Naive thymus-derived CD4-positive, alpha-beta T cell (primary cell): ENCODE measurements at regions not wholly inside any gene's neighbourhood (a gene's known extent, or its start where the extent isn't known, plus 50 kb on each side); places are given as distances from the start of the nearest gene placed in this dataset.

Experiments
- ATAC-seq: fragments of 150-1000 bp; cut with Tn5 transposase; 2 replicates; pipeline ENCODE4 v1.10.0; 2021; ENCODE audit warnings: mild to moderate bottlenecking, moderate library complexity
- CTCF ChIA-PET: fragments of 350-600 bp; sonication (Branson Sonifier 250); formaldehyde crosslinking; loops from one replicate; lab custom pipeline; 2021; ENCODE audit warnings: antibody characterized with exemption; lab: Charles Lee
- POLR2A ChIA-PET: fragments of 350-600 bp; sonication (Branson Sonifier 250); formaldehyde crosslinking; loops from one replicate; lab custom pipeline; 2021; ENCODE audit warnings: antibody characterized with exemption, inconsistent platforms; lab: Charles Lee
- DNase-seq, 9 donors: peaks; one replicate each; pipeline versions ENCODE4 v3.0.0 to v3.0.0-alpha.2; 2020 to 2022; ENCODE audit warnings: mixed read lengths in 1 of 9
- H3K27ac ChIP-seq: one replicate; pipeline ENCODE4 v1.7.0; 2013; ENCODE audit warnings: mild to moderate bottlenecking, low read depth, low read length, moderate library complexity
- H3K27me3 ChIP-seq, 2 donors: one replicate each; pipeline ENCODE4 v1.7.0; 2013; ENCODE audit warnings: low read length in 2 of 2, mild to moderate bottlenecking in 2 of 2, moderate library complexity in 2 of 2; ENCODE audit not compliant: control insufficient read depth in 2 of 2, insufficient read depth in 2 of 2
- H3K36me3 ChIP-seq, 3 experiments: 1 replicate in 2 of 3; 2 replicates in 1 of 3; pipeline ENCODE4 v1.7.0; 2013; ENCODE audit warnings: low read length in 3 of 3, mild to moderate bottlenecking in 3 of 3, moderate library complexity in 1 of 3; ENCODE audit not compliant: insufficient read depth in 3 of 3, control insufficient read depth in 2 of 3
- H3K4me1 ChIP-seq, 2 donors: one replicate each; pipeline ENCODE4 v1.7.0; 2013; ENCODE audit warnings: low read length in 2 of 2, mild to moderate bottlenecking in 2 of 2, moderate library complexity in 1 of 2; ENCODE audit not compliant: control insufficient read depth in 2 of 2, insufficient read depth in 2 of 2
- H3K4me3 ChIP-seq: 2 replicates; pipeline ENCODE4 v1.7.0; 2013; ENCODE audit warnings: mild to moderate bottlenecking, low read length
- H3K9me3 ChIP-seq, 3 experiments: 1 replicate in 2 of 3; 2 replicates in 1 of 3; pipeline ENCODE4 v1.7.0; 2013; ENCODE audit warnings: low read length in 3 of 3; ENCODE audit not compliant: control insufficient read depth in 2 of 3
- H3K27ac Mint-ChIP-seq, 9 donors: one replicate each; pipeline ENCODE4 v1.8.0; 2020 to 2022; ENCODE audit warnings: mixed read lengths in 9 of 9, mild to moderate bottlenecking in 8 of 9, moderate library complexity in 5 of 9, inconsistent platforms in 2 of 9
- H3K27me3 Mint-ChIP-seq, 5 donors: one replicate each; pipeline ENCODE4 v1.8.0; 2021 to 2022; ENCODE audit warnings: mixed read lengths in 5 of 5, mild to moderate bottlenecking in 1 of 5
- H3K36me3 Mint-ChIP-seq, 5 donors: one replicate each; pipeline ENCODE4 v1.8.0; 2020 to 2022; ENCODE audit warnings: mixed read lengths in 5 of 5, mild to moderate bottlenecking in 3 of 5, inconsistent platforms in 1 of 5
- H3K4me1 Mint-ChIP-seq, 7 donors: one replicate each; pipeline ENCODE4 v1.8.0; 2020 to 2022; ENCODE audit warnings: mixed read lengths in 7 of 7, mild to moderate bottlenecking in 3 of 7, inconsistent platforms in 1 of 7
- H3K4me3 Mint-ChIP-seq, 10 donors: one replicate each; pipeline ENCODE4 v1.8.0; 2020 to 2022; ENCODE audit warnings: mild to moderate bottlenecking in 10 of 10, mixed read lengths in 10 of 10, moderate library complexity in 6 of 10, inconsistent platforms in 2 of 10
- H3K9me3 Mint-ChIP-seq, 11 donors: one replicate each; pipeline ENCODE4 v1.8.0; 2020 to 2022; ENCODE audit warnings: mixed read lengths in 11 of 11, mild to moderate bottlenecking in 4 of 11, inconsistent platforms in 1 of 11, moderate library complexity in 1 of 11
- intact Hi-C, 2 donors: fragments of 100-400 bp; cut with micrococcal nuclease; formaldehyde crosslinking; loops; one replicate each; pipeline ENCODE4 v1.15.1; 2023

DNA sequence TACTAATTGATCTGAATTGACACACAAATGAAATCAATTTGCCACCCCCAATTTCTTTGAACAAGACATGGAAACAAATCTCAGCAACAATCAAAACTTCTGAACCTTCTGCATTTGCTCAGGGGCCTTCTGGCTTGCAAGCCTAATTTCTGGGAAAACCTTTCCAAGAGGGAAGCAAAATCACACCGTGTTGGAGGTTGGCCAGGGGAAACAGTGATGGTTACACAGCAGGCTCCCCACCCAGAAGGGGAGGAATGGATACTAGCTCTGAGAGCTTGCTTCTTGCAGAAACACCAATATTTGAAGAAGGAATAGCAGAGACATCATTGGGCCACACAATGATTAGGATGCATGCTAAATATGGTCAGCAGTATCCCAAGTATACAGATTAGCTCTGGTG lies 488.6 kb upstream of the TRPC7 start:
- Histone ChIP-seq H3K36me3 (no peaks in the 10 kb centered on the region), H3K27ac (no peak overlapping the region), H3K9me3 (no peaks in the 10 kb centered on the region), H3K27me3 (no peaks in the 10 kb centered on the region), H3K4me1 (no peaks in the 10 kb centered on the region), H3K4me3 (no peak overlapping the region)
- peaks cover 4 to 30% (median 12%) of the 10 kb centered on the region in 11 donors for H3K9me3 Mint-ChIP-seq
- POLR2A ChIA-PET = no interaction called here
- no peaks in the 10 kb centered on the region for H3K27me3 Mint-ChIP-seq
- CTCF ChIA-PET = no interaction called here
- ATAC-seq (no peak), DNase-seq (no peak)
- peaks cover 0 to 4% (median 0%) of the 10 kb centered on the region in 5 donors for H3K36me3 Mint-ChIP-seq
- H3K4me1 Mint-ChIP-seq = no peaks in the 10 kb centered on the region
- intact Hi-C loops = no loop called here
- no peak overlapping the region for H3K4me3 Mint-ChIP-seq
- no peak overlapping the region for H3K27ac Mint-ChIP-seq

DNA sequence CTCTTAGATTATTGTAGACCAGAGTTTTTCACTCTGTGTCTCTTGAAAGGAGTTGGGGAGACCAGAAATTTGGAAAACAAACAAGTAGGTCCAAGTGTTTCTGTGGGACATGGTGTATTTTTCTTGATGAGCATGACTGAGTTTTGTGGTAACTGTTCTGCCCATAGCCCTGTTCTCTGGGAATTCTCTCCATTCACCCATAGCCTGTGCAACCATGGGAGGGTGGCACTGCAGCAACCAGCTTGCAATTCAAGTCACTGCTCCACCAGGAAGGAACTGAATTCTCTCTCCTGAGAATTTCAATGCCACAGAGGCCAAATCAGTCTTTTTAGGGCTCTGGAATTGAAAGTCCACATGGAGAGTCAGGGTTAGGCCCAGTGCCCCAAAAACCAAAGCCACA lies 475.3 kb upstream of the TRPC7 start:
- intact Hi-C loops = no loop called here
- Histone ChIP-seq H3K4me1 (no peaks in the 10 kb centered on the region), H3K4me3 (no peak overlapping the region), H3K27ac (no peak overlapping the region), H3K9me3 (no peaks in the 10 kb centered on the region), H3K36me3 (no peaks in the 10 kb centered on the region), H3K27me3 (no peaks in the 10 kb centered on the region)
- Mint-ChIP-seq H3K4me3 (no peak overlapping the region), H3K27ac (no peak overlapping the region), H3K4me1 (no peaks in the 10 kb centered on the region), H3K9me3 (peaks cover 0 to 11% (median 3%) of the 10 kb centered on the region in 11 donors), H3K27me3 (peaks cover 0 to 3% (median 0%) of the 10 kb centered on the region in 5 donors), H3K36me3 (no peaks in the 10 kb centered on the region)
- POLR2A ChIA-PET = no interaction called here
- CTCF ChIA-PET = no interaction called here
- DNase-seq = no peak
- ATAC-seq = no peak

DNA sequence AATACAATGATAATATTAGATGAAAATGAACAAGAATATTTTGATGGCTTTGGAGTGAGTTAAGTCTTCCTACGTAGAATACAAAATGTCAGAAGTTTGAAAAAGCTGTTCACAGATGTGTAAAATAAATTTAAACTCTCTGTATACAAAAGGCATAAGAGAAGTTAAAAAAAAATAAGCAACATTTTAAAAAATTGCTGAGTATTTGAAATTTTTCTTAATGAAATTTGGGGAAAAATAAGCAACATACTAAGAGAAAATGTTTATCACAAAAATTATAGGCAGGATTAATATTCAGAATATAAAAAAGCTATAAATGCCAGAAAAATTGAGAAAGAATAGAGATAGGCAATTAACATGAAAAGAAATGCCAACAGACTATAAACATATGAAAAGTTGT lies 470.7 kb upstream of the TRPC7 start:
- no peaks in the 10 kb centered on the region for H3K27me3 ChIP-seq
- H3K9me3 ChIP-seq = no peaks in the 10 kb centered on the region
- H3K27ac Mint-ChIP-seq = no peak overlapping the region
- peaks cover 0 to 3% (median 0%) of the 10 kb centered on the region in 5 donors for H3K27me3 Mint-ChIP-seq
- no peaks in the 10 kb centered on the region for H3K4me1 ChIP-seq
- ATAC-seq (no peak), DNase-seq (no peak)
- POLR2A ChIA-PET = no interaction called here
- no peak overlapping the region for H3K4me3 Mint-ChIP-seq
- H3K4me1 Mint-ChIP-seq = no peaks in the 10 kb centered on the region
- H3K4me3 ChIP-seq = no peak overlapping the region
- H3K9me3 Mint-ChIP-seq = peaks cover 0 to 15% (median 5%) of the 10 kb centered on the region in 11 donors
- H3K36me3 ChIP-seq = no peaks in the 10 kb centered on the region
- CTCF ChIA-PET = no interaction called here
- H3K27ac ChIP-seq = no peak overlapping the region
- intact Hi-C loops = no loop called here
- no peaks in the 10 kb centered on the region for H3K36me3 Mint-ChIP-seq

DNA sequence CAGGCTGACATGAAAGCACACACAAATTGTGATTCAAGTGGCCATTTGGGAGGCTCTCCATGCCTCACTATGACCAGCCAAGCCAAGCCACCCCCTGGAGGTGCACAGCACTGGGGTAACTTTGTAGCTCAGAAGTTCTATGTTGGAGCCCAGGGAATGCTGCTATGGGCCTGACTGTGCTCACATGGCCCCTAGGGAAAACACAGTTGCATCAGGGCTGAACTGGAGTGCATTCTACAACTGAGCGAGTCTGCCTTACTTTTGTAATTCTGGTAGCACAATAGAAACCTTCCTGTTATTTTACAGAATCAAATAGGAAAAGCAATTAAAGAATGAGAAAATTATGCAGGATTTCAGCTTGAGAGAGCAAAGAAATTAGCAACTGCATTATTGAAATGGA lies 455.5 kb upstream of the TRPC7 start:
- Mint-ChIP-seq H3K36me3 (peaks cover 0 to under 1% (median 0%) of the 10 kb centered on the region in 5 donors), H3K4me1 (no peaks in the 10 kb centered on the region), H3K9me3 (peaks cover 0 to 5% (median 1%) of the 10 kb centered on the region in 11 donors), H3K27ac (no peak overlapping the region), H3K27me3 (peaks cover 0 to 3% (median 0%) of the 10 kb centered on the region in 5 donors), H3K4me3 (no peak overlapping the region)
- ATAC-seq = no peak
- no peak for DNase-seq
- Histone ChIP-seq H3K4me3 (no peak overlapping the region), H3K9me3 (no peaks in the 10 kb centered on the region), H3K36me3 (no peaks in the 10 kb centered on the region), H3K4me1 (no peaks in the 10 kb centered on the region), H3K27me3 (no peaks in the 10 kb centered on the region), H3K27ac (no peak overlapping the region)
- intact Hi-C loops = no loop called here
- CTCF ChIA-PET = no interaction called here
- POLR2A ChIA-PET = no interaction called here

GRCh38 chr5:136819526-136820302 lies 454.4 kb upstream of the TRPC7 start:
- Mint-ChIP-seq H3K4me1 (no peaks in the 10 kb centered on the region), H3K4me3 (no peak overlapping the region), H3K27me3 (peaks cover 0 to 3% (median 0%) of the 10 kb centered on the region in 5 donors), H3K27ac (no peak overlapping the region), H3K36me3 (no peaks in the 10 kb centered on the region), H3K9me3 (peaks cover 0 to 6% (median 0%) of the 10 kb centered on the region in 11 donors)
- intact Hi-C loops = no loop called here
- Histone ChIP-seq H3K4me1 (no peaks in the 10 kb centered on the region), H3K36me3 (no peaks in the 10 kb centered on the region), H3K9me3 (no peaks in the 10 kb centered on the region), H3K4me3 (no peak overlapping the region), H3K27ac (no peak overlapping the region), H3K27me3 (no peaks in the 10 kb centered on the region)
- ChIA-PET POLR2A (no interaction called here), CTCF (no interaction called here)
- DNase-seq (no peak), ATAC-seq (no peak)

- ATAC-seq (no peak), DNase-seq (no peak)
- Histone ChIP-seq H3K27me3 (no peaks in the 10 kb centered on the region), H3K4me1 (no peaks in the 10 kb centered on the region), H3K9me3 (no peaks in the 10 kb centered on the region), H3K4me3 (no peak overlapping the region), H3K27ac (no peak overlapping the region), H3K36me3 (no peaks in the 10 kb centered on the region)
- Mint-ChIP-seq H3K9me3 (peaks cover 0 to 4% (median under 1%) of the 10 kb centered on the region in 11 donors), H3K27me3 (peaks cover 0 to 3% (median 0%) of the 10 kb centered on the region in 5 donors), H3K36me3 (no peaks in the 10 kb centered on the region), H3K4me1 (no peaks in the 10 kb centered on the region), H3K27ac (no peak overlapping the region), H3K4me3 (no peak overlapping the region)
- POLR2A ChIA-PET = no interaction called here
- intact Hi-C loops = no loop called here
- CTCF ChIA-PET = no interaction called here
These were observed 451.0 kb upstream of the TRPC7 start for GRCh38 chr5:136816327-136816726.
